Transverse colon (tissue), 4 donors: ENCODE measurements at regions not wholly inside any gene's neighbourhood (a gene's known extent, or its start where the extent isn't known, plus 50 kb on each side); places are given as distances from the start of the nearest gene placed in this dataset.

ENCODE experiments used
- DNase-seq: peaks from one replicate; pipeline ENCODE4 v3.0.0-alpha.2; 2019
- H3K27ac ChIP-seq, 4 donors: fragments of 200-600 bp; sonication (generic); 2 replicates each; pipeline ENCODE4 v1.5.1; 2016 to 2018; ENCODE audit warnings: inconsistent platforms in 4 of 4
- H3K27me3 ChIP-seq: fragments of 200-600 bp; sonication (generic); 2 replicates; pipeline ENCODE4 v1.5.1; 2017; ENCODE audit warnings: inconsistent platforms
- H3K36me3 ChIP-seq, 4 donors: fragments of 200-600 bp; sonication (generic); 2 replicates each; pipeline ENCODE4 v1.5.1; 2017 to 2019; ENCODE audit warnings: inconsistent platforms in 4 of 4
- H3K4me1 ChIP-seq, 4 donors: fragments of 200-600 bp; sonication (generic); 2 replicates each; pipeline ENCODE4 v1.5.1; 2017 to 2020; ENCODE audit warnings: inconsistent platforms in 4 of 4
- H3K4me3 ChIP-seq, 4 donors: fragments of 200-600 bp; sonication (generic); 1 replicate in 1 of 4; 2 replicates in 3 of 4; pipeline versions ENCODE4 v1.5.1 to v1.6.1; 2017 to 2019; ENCODE audit warnings: inconsistent platforms in 4 of 4
- H3K9me3 ChIP-seq, 2 donors: fragments of 200-600 bp; sonication (generic); 2 replicates each; pipeline ENCODE4 v1.5.1; 2017 to 2019; ENCODE audit warnings: inconsistent platforms in 2 of 2
- CTCF ChIP-seq, 5 experiments: fragments of 200-600 bp in 3 of 5; fragments of 450-650 bp in 2 of 5; sonication (generic) in 3 of 5; IDR thresholded peaks; 1 replicate in 2 of 5; 2 replicates in 3 of 5; pipeline ENCODE4 v1.5.1; 2016 to 2017; ENCODE audit warnings: antibody characterized with exemption in 5 of 5, inconsistent platforms in 3 of 5, mild to moderate bottlenecking in 2 of 5, moderate library complexity in 1 of 5
- EP300 ChIP-seq: sonication (generic); formaldehyde crosslinking; IDR thresholded peaks from one replicate; pipeline ENCODE4 v1.6.1; 2017; ENCODE audit warnings: antibody characterized with exemption, low read depth
- POLR2A ChIP-seq: fragments of 450-650 bp; IDR thresholded peaks from one replicate; pipeline ENCODE4 v1.6.1; 2016; ENCODE audit warnings: antibody characterized with exemption, mild to moderate bottlenecking, moderate library complexity
- POLR2AphosphoS5 ChIP-seq, 3 donors: sonication (generic); formaldehyde crosslinking; IDR thresholded peaks; one replicate each; pipeline ENCODE4 v1.6.1; 2016; ENCODE audit warnings: antibody characterized with exemption in 3 of 3
- WGBS, 2 donors: methylation state at CpG; one replicate each; pipeline ENCODE4 v1.1.5; 2018; ENCODE audit warnings: low coverage in 1 of 2; 5-methylcytosine and 5-hydroxymethylcytosine counted together
- in situ Hi-C, 4 donors: fragments of 200-750 bp; cut with MboI; loops; one replicate each; pipeline versions ENCODE4 v1.15.0 to v1.15.1; 2017; ENCODE audit warnings: low sequenced_read_pairs in 3 of 4, low pct_ligation_motif_present in 1 of 4, low pct_unique_long_range_greater_than_20kb in 1 of 4
- intact Hi-C: fragments of 100-400 bp; cut with DNase I; formaldehyde crosslinking; loops from one replicate; pipeline ENCODE4 v1.15.1; 2023; ENCODE audit warnings: low total_unique reads

GRCh38 chrX:78429172-78429571 is 101.8 kb upstream of the CYSLTR1 start:
- Histone ChIP-seq H3K27ac (no peak overlapping the region), H3K36me3 (no peaks in the 10 kb centered on the region), H3K27me3 (no peaks in the 10 kb centered on the region), H3K4me1 (no peaks in the 10 kb centered on the region), H3K9me3 (no peaks in the 10 kb centered on the region), H3K4me3 (no peak overlapping the region)
- TF ChIP-seq CTCF (IDR thresholded peaks at IDR 0.05) (no peak), POLR2A (no peak), EP300 (no peak), POLR2AphosphoS5 (IDR thresholded peaks at IDR 0.05) (no peak)
- intact Hi-C loops (no loop called here), in situ Hi-C loops (no loop called here)
- 81% methylated on average over 3 of the region's 3 CpGs; no CpG with 5 or more reads in 1 of the 2 donors for WGBS, 2 donors
- no peak for DNase-seq

GRCh38 chrX:78388663-78389062 is 61.3 kb upstream of the CYSLTR1 start:
- DNase-seq: no peak
- no peaks in the 10 kb centered on the region for H3K4me1 ChIP-seq
- TF ChIP-seq EP300: no peak
- TF ChIP-seq POLR2AphosphoS5 (IDR thresholded peaks at IDR 0.05): no peak
- no peak for TF ChIP-seq CTCF (IDR thresholded peaks at IDR 0.05)
- TF ChIP-seq POLR2A: no peak
- WGBS, 2 donors: 80 to 83% methylated on average over 1 to 2 of the region's 2 CpGs
- H3K4me3 ChIP-seq: no peak overlapping the region
- no peaks in the 10 kb centered on the region for H3K36me3 ChIP-seq
- no peaks in the 10 kb centered on the region for H3K9me3 ChIP-seq
- no peaks in the 10 kb centered on the region for H3K27me3 ChIP-seq
- no peak overlapping the region for H3K27ac ChIP-seq
- intact Hi-C loops (no loop called here), in situ Hi-C loops (no loop called here)

- Histone ChIP-seq H3K4me3 (no peak overlapping the region), H3K27me3 (no peaks in the 10 kb centered on the region), H3K9me3 (no peaks in the 10 kb centered on the region), H3K27ac (no peak overlapping the region), H3K4me1 (no peaks in the 10 kb centered on the region), H3K36me3 (no peaks in the 10 kb centered on the region)
- no peak for DNase-seq
- no peak for TF ChIP-seq POLR2AphosphoS5 (IDR thresholded peaks at IDR 0.05)
- TF ChIP-seq CTCF (IDR thresholded peaks at IDR 0.05): no peak
- no peak for TF ChIP-seq POLR2A
- TF ChIP-seq EP300: no peak
- intact Hi-C loops (no loop called here), in situ Hi-C loops (no loop called here)
Measured at GRCh38 chrX:78387364-78387763, 60.0 kb upstream of the CYSLTR1 start.

GRCh38 chrX:78384486-78384885 is 57.1 kb upstream of the CYSLTR1 start:
- H3K27ac ChIP-seq: no peak overlapping the region
- no peaks in the 10 kb centered on the region for H3K27me3 ChIP-seq
- in situ Hi-C loops: no loop called here
- no peaks in the 10 kb centered on the region for H3K9me3 ChIP-seq
- TF ChIP-seq CTCF (IDR thresholded peaks at IDR 0.05): no peak
- TF ChIP-seq POLR2AphosphoS5 (IDR thresholded peaks at IDR 0.05): no peak
- TF ChIP-seq POLR2A: no peak
- H3K36me3 ChIP-seq: no peaks in the 10 kb centered on the region
- H3K4me3 ChIP-seq: no peak overlapping the region
- no peak for DNase-seq
- intact Hi-C loops: no loop called here
- H3K4me1 ChIP-seq: no peaks in the 10 kb centered on the region
